ENCODE measurements at regions not wholly inside any gene's neighbourhood (a gene's known extent, or its start where the extent isn't known, plus 50 kb on each side); places are given as distances from the start of the nearest gene placed in this dataset.

GRCh38 chr13:74865656-74866055, 616.3 kb downstream of the TBC1D4 start:
- no peak for TF ChIP-seq CTCF (IDR thresholded peaks at IDR 0.05)
- TF ChIP-seq POLR2A (IDR thresholded peaks at IDR 0.05), result no peak
